Hepatocyte (in vitro differentiated cells): ENCODE measurements at regions not wholly inside any gene's neighbourhood (a gene's known extent, or its start where the extent isn't known, plus 50 kb on each side); places are given as distances from the start of the nearest gene placed in this dataset.
A peak's percentile ranks its signal among the peaks of the same experiment; 100 is the strongest.

Experiments
- DNase-seq: peaks from one replicate; pipeline ENCODE4 v3.0.0-alpha.2; 2016; ENCODE audit warnings: low spot score
- H2AFZ ChIP-seq: fragments of 200-600 bp; sonication (generic); 2 replicates; pipeline ENCODE4 v1.6.0; 2016; ENCODE audit warnings: antibody characterized with exemption, mild to moderate bottlenecking
- H3K27ac ChIP-seq: fragments of 200-600 bp; sonication (generic); 2 replicates; pipeline ENCODE4 v1.5.1; 2016; ENCODE audit warnings: mild to moderate bottlenecking
- H3K27me3 ChIP-seq: fragments of 200-600 bp; sonication (generic); 2 replicates; pipeline ENCODE4 v1.6.1; 2016
- H3K36me3 ChIP-seq: fragments of 200-600 bp; sonication (generic); replicated peaks from 2 replicates; pipeline ENCODE4 v1.5.1; 2016; ENCODE audit warnings: low read depth; ENCODE audit not compliant: insufficient read depth
- H3K4me1 ChIP-seq: fragments of 200-600 bp; sonication (generic); 2 replicates; pipeline ENCODE4 v1.5.1; 2016; ENCODE audit warnings: mild to moderate bottlenecking, moderate library complexity; ENCODE audit not compliant: insufficient read depth
- H3K4me2 ChIP-seq: fragments of 200-600 bp; sonication (generic); 2 replicates; pipeline ENCODE4 v1.6.0; 2016
- H3K4me3 ChIP-seq: fragments of 200-600 bp; sonication (generic); 2 replicates; pipeline ENCODE4 v1.5.1; 2016; ENCODE audit warnings: mild to moderate bottlenecking
- H3K79me2 ChIP-seq: fragments of 200-600 bp; sonication (generic); 2 replicates; pipeline ENCODE4 v1.6.0; 2017; ENCODE audit warnings: mild to moderate bottlenecking
- H3K9me2 ChIP-seq: fragments of 200-600 bp; sonication (generic); replicated peaks from 2 replicates; pipeline ENCODE4 v1.6.0; 2017; ENCODE audit warnings: mild to moderate bottlenecking; ENCODE audit not compliant: insufficient read depth
- H3K9me3 ChIP-seq: fragments of 200-600 bp; sonication (generic); 2 replicates; pipeline ENCODE4 v1.5.1; 2016; ENCODE audit warnings: low read depth, mild to moderate bottlenecking
- H4K20me1 ChIP-seq: fragments of 200-600 bp; sonication (generic); 2 replicates; pipeline ENCODE4 v1.6.0; 2016; ENCODE audit warnings: mild to moderate bottlenecking; ENCODE audit not compliant: insufficient read depth, poor library complexity, severe bottlenecking
- CTCF ChIP-seq: fragments of 200-600 bp; sonication (generic); IDR thresholded peaks from 2 replicates; pipeline ENCODE4 v1.5.1; 2016; ENCODE audit warnings: antibody characterized with exemption, mild to moderate bottlenecking; ENCODE audit not compliant: poor library complexity
- EZH2 ChIP-seq: fragments of 200-600 bp; sonication (generic); IDR thresholded peaks from 2 replicates; pipeline ENCODE4 v1.6.1; 2016; ENCODE audit warnings: antibody characterized with exemption, mild to moderate bottlenecking, borderline replicate concordance
- EZH2phosphoT487 ChIP-seq: fragments of 200-600 bp; sonication (generic); IDR thresholded peaks from one replicate; pipeline ENCODE4 v1.6.1; 2018; ENCODE audit warnings: antibody characterized with exemption, mild to moderate bottlenecking, low read depth, moderate library complexity; ENCODE audit not compliant: unreplicated experiment, severe bottlenecking
- WGBS: methylation state at CpG from one replicate; pipeline ENCODE4 v1.1.6; 2016; ENCODE audit warnings: low lambda C conversion rate; ENCODE audit errors: missing lambda C conversion rate; 5-methylcytosine and 5-hydroxymethylcytosine counted together

DNA sequence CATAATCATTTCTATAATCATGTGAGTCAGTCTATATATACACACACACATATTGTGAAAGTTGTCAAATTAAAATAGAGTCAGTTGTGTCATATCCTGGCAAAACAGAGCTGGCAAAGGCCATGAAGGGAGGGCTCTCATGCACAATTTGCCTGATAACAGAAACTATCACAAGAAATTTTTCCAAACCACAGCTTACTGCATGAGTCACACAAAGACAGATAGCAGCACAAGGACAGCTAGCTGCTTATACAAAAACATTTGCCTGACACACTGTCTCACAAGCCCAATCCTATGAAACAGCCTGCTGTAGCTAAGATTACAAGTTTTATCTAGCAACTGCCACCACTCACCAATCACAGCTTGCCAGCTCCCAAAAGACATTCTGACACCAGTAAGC is 848.5 kb upstream of the MAN1A1 start:
- H2AFZ ChIP-seq: no peak overlapping the region
- H3K27ac ChIP-seq: peak overlapping the region; percentile 37
- no peaks in the 10 kb centered on the region for H3K27me3 ChIP-seq
- no peak overlapping the region for H3K4me3 ChIP-seq
- peak; percentile 48 for DNase-seq
- TF ChIP-seq EZH2phosphoT487 (no peak), EZH2 (no peak), CTCF (no peak)
- H3K9me3 ChIP-seq: no peaks in the 10 kb centered on the region
- H3K4me2 ChIP-seq: no peak overlapping the region
- H3K9me2 ChIP-seq: no peaks in the 10 kb centered on the region
- H4K20me1 ChIP-seq: no peaks in the 10 kb centered on the region
- no peaks in the 10 kb centered on the region for H3K4me1 ChIP-seq
- no peaks in the 10 kb centered on the region for H3K79me2 ChIP-seq
- H3K36me3 ChIP-seq: no peaks in the 10 kb centered on the region

- H4K20me1 ChIP-seq: no peaks in the 10 kb centered on the region
- H3K9me3 ChIP-seq: no peaks in the 10 kb centered on the region
- H3K27ac ChIP-seq: no peak overlapping the region
- H2AFZ ChIP-seq: no peak overlapping the region
- no peak overlapping the region for H3K4me3 ChIP-seq
- H3K36me3 ChIP-seq: no peaks in the 10 kb centered on the region
- H3K27me3 ChIP-seq: no peaks in the 10 kb centered on the region
- H3K9me2 ChIP-seq: no peaks in the 10 kb centered on the region
- no peak overlapping the region for H3K4me2 ChIP-seq
- H3K4me1 ChIP-seq: no peaks in the 10 kb centered on the region
- no peak for DNase-seq
- no peak for TF ChIP-seq CTCF
- TF ChIP-seq EZH2: no peak
- no peak for TF ChIP-seq EZH2phosphoT487
- H3K79me2 ChIP-seq: no peaks in the 10 kb centered on the region
Observed at GRCh38 chr6:120186080-120186479, 836.5 kb upstream of the MAN1A1 start.

DNA sequence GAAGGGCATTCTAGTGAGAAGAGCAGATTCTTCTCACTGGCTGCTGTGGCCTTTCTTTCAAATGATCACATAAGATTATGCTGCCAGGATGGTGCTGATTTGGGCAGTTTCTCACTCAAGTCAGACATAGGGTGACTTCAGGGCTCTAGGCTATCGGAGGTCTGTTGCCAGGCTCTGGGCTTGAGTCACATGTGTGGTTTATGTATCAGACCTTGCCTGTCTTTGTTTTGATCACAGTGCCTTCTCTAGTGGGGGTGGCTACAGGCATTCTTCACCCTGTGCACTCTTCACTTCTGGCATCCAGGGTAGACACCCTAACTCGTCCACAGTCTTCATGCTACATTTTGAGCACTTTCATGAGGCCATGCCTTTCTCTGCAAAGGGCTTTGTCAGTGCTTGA is 823.7 kb upstream of the MAN1A1 start:
- WGBS: 78% methylated on average over 2 of the region's 2 CpGs
- Histone ChIP-seq H3K27ac (no peak overlapping the region), H4K20me1 (no peaks in the 10 kb centered on the region), H3K36me3 (no peaks in the 10 kb centered on the region), H3K4me1 (no peaks in the 10 kb centered on the region), H3K4me3 (no peak overlapping the region), H3K79me2 (no peaks in the 10 kb centered on the region), H3K9me3 (no peaks in the 10 kb centered on the region), H2AFZ (no peak overlapping the region), H3K9me2 (no peaks in the 10 kb centered on the region), H3K4me2 (no peak overlapping the region), H3K27me3 (no peaks in the 10 kb centered on the region)
- TF ChIP-seq CTCF (no peak), EZH2phosphoT487 (no peak), EZH2 (no peak)
- DNase-seq: no peak

GRCh38 chr6:120164531-120164930 is 815.0 kb upstream of the MAN1A1 start:
- TF ChIP-seq EZH2phosphoT487 (no peak), CTCF (no peak), EZH2 (no peak)
- H3K4me1 ChIP-seq: no peaks in the 10 kb centered on the region
- H4K20me1 ChIP-seq: no peaks in the 10 kb centered on the region
- H3K4me3 ChIP-seq: no peak overlapping the region
- 82% methylated on average over 4 of the region's 4 CpGs for WGBS
- no peak overlapping the region for H3K27ac ChIP-seq
- no peak overlapping the region for H2AFZ ChIP-seq
- DNase-seq: no peak
- H3K36me3 ChIP-seq: no peaks in the 10 kb centered on the region
- H3K4me2 ChIP-seq: no peak overlapping the region
- H3K9me2 ChIP-seq: no peaks in the 10 kb centered on the region
- H3K9me3 ChIP-seq: no peaks in the 10 kb centered on the region
- H3K79me2 ChIP-seq: no peaks in the 10 kb centered on the region
- H3K27me3 ChIP-seq: no peaks in the 10 kb centered on the region
